HG03457 (cell line): ENCODE measurements at regions not wholly inside any gene's neighbourhood (a gene's known extent, or its start where the extent isn't known, plus 50 kb on each side); places are given as distances from the start of the nearest gene placed in this dataset.

Experiments
- ATAC-seq: cut with Tn5 transposase; IDR thresholded peaks from one replicate; pipeline ENCODE4 v1.9.1; 2021; ENCODE audit warnings: moderate number of reproducible peaks; ENCODE audit not compliant: unreplicated experiment

DNA sequence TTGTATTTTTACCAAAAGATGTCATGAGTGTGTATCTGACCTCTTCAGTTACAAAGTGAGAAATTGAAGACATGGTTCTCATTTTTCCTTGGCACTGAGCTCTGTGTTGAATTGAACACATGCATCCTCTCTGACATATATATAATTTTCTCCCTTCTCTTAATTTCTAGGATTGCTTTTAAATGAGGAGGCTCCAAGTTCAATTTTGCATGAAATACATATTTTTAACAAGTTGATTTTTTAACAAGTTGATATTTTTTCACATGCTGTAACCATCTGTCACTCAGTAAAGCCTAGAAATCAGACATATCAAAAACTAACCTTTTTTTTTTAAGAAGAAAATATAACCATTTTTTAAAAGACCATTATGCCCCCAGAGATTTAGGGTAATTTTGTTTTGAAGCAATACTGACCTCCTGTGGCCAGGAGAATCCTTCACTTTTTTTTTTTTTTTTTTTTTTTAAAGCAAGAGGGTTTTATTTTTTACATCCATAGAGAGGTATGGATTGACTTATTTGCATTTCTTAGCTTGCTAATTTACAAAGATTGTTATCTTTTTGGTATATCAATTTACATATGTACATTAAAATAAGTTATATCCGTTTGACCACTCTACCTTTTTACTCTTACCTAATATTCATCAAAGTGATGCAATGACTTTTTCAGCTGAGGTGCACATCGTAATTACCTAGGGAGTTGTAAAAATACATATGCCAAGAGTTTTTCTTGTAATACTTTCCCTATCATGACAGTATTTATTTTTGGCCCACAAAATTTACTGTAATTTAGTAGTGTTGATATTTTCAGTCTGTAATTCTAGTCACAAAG lies 161.8 kb downstream of the SOCS6 start:
- no peak for ATAC-seq

DNA sequence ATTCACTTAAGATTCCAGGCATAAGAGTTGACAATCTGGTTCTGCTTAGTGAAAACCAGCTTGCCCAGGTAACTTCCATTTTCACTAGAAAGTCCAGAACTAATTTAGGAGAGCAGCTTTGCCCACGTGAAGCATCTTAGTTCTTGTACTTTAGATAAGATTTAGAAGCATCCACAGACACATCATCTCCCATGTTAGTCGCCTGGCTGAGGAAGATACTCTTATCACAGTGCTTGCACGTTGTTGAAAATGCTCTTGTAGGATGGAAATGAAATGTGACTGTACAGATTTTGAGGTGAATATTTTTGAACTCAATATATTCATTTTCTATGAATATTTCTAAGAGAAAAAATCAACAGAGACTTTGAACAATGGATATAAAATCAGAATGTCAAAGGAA lies 159.7 kb downstream of the SOCS6 start:
- ATAC-seq, result no peak

DNA sequence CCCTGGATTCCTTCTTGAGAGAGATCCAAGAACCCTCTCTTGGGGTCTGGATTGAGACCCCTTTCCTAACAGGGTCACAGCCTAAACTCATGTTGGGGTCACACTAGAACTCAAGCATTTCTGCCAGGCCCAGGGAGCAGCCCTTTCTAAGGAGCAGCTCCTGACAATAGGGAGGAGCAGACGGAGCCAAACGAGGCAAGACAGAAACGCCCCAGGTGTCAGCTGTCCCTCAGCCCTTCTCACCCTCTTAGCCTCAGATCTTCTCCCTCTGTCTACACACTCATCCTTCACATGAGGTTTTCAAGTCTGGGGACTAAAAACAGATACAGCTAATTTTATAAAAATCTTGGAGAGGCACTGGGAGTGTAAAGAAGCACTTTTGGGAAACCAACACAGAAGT lies 157.2 kb downstream of the SOCS6 start:
- ATAC-seq, result no peak

DNA sequence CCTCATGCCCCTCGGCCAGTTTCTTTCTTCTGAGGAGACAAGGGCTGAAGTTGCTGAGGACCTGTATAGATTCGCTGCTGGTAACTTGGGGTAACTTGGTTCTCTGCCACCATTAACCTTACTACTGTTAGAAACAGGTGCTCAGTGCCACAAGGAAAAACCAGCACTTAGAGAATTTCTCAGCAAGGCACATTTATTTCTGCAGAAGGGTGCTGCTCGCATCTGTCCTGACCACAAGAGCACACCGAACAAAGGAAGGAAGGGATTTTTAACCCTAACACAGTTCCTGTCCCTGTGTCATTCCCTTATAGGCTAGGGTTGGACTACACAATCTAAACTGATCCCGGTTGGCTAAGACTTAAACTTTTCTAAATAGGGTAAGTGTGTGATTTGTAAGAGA lies 154.1 kb downstream of the SOCS6 start:
- no peak for ATAC-seq

DNA sequence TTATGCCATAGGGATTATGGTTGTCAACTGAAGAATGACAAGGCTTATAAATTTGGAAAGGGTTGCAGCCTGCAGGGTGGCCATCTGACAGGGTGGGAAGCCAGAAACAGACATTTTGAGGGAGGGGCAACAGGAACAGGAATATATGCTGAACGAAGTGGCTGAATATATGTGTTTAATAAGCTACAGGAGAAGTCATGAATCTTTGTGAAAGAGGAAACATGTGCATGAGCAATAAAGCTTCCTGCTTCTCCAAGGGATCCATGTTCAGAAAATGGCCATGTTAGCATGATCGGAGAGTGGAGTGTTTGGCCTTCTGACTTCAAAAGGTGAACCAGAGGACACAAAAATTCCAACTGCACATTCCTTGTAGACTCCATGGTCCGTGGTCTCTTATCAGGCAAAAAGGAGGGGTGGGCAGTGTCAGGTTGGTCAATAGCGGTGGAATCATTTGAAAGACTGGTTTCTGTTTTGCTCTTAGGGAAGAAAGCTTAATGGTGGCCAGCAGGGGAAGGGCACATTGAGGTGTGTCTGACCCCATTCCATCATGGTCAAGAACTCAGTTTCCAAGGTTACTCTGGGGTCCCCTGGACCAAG lies 144.1 kb downstream of the SOCS6 start:
- no peak for ATAC-seq

DNA sequence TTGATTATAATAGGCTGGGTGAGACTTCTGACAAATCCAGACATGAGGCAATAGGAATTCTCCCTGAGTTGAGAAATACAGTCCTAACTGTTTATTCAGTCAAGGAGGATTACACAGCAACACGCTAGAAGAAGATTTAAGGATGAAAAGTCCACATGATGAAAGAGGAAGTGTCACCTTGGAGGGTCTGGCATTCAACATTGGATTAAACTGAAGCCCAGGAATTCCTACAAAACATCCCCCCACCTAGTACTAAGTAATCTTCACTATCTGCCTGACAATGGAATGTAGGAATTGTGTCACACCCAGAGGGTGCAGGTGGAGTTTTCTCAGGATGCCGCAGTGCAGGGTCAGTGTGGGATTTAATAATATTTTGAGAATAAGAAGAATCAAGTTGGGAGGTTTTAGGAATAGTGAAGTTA lies 142.4 kb downstream of the SOCS6 start:
- ATAC-seq, result no peak

DNA sequence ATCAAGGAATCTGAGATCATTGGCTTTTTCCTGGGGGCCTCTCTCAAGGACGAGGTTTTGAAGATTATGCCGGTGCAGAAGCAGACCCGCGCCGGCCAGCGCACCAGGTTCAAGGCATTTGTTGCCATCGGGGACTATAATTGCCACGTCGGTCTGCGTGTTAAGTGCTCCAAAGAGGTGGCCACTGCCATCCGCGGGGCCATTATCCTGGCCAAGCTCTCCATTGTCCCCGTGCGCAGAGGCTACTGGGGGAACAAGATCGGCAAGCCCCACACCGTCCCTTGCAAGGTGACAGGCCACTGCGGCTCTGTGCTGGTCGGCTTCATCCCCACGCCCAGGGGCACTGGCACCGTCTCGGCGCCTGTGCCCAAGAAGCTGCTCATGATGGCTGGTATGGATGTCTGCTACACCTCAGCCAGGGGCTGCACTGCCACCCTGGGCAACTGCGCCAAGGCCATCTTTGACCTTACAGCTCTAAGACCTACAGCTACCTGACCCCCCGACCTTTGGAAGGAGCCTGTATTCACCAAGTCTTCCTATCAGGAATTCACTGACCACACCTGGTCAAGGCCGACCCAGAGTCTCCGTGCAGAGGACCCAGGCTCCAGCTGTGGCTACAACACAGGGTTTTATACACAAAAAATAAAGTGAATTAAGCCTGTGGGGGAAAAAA lies 141.8 kb downstream of the SOCS6 start:
- no peak for ATAC-seq

DNA sequence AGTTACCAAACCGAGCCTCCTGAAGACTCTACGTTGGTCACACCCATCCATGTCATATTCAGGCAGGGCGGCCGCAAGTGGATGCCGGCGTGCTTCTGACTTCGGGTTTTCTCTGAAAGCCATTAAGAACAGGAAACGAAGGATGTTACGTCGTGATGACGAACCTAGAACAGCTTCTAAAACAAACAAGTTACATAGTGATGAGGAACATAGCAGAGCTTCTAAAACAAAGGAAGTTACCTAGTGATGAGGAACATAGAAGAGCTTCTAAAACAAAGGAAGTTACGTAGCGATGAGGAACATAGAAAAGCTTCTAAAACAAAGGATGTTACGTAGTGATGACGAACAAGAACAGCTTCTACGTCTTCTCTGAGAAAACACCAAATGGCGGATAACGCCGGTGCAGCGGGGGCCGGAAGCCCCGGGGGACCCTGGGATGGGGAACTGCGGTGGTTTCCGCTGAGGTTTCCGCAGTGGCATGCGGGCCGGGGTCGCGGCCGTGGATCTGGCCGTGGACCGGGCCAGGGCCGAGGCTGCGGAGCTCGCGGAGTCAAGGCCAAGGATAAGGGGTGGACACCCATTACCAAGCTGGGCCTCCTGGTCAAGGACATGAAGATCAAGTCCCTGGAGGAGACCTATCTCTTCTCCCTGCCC lies 141.1 kb downstream of the SOCS6 start:
- ATAC-seq, result no peak

DNA sequence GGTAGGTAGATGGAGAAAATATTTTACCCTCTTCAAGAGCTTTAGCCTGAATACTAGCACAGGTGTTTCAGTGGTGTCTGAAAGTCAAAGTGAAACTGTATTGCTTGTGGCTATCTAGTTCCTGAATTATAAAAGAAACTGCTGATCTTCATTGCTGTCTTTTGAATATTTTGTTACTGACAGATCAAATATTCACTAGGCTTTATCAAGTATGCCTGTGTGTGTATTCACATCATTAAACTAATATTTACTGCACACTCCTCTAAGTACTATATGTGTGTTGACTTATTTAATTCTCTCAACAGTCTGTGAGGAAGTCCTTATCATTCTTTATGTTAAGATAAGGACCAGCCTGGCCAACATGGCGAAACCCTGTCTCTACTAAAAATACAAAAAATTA lies 139.6 kb downstream of the SOCS6 start:
- ATAC-seq, result peak; percentile 100

DNA sequence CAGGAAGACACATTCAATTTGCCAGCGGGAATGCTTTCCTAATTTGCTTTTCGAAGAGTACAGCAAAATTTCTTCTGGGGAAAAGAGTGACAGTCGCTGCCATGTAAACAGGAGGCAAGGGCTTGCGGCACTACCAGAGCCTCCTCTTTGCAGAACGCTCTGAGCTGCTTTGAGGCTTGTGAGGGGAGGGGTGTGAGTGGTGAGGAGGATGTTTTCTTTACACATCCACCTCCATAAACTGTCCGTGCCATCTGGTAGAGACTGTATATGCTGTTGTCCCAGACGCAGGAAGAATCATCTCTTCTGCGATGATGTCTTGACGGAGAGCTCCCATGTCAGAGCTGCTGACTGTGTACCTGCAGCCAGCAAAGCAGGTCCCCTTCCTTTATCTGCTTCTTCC lies 138.0 kb downstream of the SOCS6 start:
- ATAC-seq, result no peak

DNA sequence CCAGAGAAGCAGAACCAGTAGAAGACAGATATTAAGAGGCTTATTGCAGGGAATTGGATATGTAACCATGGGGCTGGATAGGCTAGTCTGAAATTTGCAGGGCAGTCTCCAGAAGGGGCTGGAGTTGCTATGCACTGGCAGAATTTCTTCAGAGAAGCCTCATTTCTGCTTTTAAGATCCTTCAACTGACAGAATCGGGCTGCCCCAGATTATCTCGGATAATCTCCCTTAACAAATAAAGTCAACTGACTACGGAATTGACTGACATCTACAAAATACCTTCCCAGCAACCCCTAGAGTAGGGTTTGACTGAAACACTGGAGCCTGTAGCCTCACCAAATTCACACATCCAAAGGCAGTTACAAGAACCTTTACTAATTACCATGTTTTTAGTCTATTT lies 136.4 kb downstream of the SOCS6 start:
- no peak for ATAC-seq

DNA sequence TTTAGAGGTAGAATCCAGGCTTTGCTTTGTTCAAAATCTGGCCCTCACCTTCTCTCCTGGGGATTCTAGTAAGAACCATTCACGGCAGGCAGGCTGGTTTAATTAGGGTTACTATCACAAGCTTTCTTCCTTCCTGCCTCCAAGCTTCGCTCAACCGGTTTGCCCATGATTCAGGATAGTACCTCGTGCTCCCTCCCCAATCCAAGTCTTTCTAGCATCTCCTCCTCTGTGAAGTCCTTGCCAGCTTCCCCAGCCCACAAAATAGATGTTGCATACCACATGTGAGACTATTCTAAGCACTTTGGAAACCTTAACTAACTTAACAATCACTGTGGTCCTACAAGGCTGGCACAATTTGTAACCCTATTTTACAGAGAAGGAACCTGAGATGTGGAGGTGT lies 135.1 kb downstream of the SOCS6 start:
- ATAC-seq, result no peak

DNA sequence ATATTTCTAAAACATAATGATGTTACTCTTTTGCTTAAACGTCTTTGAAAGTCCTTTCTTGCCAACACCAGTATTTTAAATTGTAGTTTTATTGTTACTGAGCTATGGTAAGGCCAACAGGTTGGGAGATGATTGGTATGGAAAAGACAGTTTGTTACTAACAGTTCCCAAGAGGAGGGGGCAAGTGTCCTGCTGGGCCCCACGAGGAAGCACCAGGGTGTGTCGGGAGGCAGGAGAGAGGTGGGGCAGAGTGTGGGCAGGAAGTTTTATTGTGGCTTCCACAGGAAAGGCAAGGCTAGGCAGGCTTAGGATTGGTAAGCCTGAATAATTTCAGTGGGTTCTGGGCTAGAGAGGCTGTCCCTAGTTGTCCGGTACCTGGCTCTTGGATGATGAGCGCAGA lies 134.3 kb downstream of the SOCS6 start:
- no peak for ATAC-seq

DNA sequence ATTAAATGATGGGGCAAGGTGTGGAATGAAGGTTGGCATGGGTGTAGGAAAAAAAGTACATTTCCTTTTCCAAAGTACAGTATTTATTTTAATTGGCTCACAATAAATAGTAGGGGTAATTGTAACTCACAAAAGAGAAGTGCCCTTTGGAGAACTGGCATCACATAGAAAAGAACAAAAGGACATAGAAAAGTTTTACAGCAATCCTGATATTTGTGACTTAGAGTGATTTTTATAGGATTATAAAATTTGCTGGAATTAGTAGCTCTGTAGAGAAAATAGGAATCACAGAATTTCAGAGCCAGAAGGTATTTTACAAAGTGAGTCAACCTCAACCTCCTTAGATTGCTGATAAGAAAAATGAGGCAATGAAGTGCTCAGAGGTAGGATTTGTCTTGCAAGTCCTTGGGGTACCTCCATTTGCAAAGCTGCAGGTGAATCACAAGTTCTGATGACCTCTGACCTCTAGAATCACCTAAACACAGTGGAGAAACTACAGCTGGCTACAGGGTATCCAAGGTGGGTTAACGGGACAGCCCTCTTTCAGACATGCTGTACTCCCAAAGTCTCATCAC lies 133.6 kb downstream of the SOCS6 start:
- ATAC-seq, result no peak

DNA sequence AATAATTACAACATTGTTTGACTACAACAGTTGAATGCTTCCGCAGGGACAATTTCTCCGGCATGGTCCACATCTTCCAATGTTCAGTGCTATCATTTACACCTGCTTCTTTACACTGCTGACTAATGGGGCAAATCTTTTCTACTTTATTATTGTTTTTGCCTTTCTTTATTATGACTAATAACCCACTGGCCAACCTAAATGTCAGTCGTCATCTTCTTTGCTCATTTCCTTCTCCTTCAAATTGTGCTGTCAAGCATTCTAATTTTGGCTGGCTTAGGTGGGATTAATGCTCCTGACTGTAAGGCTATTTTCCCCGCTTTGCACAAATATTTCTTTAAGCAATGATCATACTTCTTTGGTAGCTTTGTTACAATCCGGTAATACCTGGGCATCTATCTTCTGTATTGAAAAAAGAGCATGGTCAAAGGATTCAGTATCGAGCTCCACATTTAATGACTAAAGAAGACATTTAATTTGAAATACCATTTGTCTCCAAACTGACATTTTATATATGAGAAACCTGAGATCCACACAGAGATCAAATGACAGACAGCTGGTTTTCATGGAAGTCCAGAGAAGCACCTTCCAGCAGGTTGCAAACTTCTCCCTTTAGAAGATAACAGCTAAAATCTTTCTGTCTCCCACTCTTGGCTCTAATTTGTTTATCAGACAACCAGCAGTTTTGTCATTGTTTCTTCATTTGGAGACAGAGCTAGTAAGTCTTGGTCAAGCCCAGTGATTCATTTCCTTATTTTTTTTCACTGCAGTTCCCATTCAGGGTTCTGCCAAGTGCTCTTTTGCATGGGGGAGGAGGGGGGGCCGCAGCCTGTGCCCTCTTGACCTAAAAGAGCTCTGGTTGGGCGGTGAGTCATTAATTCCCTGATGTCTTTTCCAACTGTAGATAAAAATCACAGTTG lies 132.9 kb downstream of the SOCS6 start:
- ATAC-seq, result no peak

DNA sequence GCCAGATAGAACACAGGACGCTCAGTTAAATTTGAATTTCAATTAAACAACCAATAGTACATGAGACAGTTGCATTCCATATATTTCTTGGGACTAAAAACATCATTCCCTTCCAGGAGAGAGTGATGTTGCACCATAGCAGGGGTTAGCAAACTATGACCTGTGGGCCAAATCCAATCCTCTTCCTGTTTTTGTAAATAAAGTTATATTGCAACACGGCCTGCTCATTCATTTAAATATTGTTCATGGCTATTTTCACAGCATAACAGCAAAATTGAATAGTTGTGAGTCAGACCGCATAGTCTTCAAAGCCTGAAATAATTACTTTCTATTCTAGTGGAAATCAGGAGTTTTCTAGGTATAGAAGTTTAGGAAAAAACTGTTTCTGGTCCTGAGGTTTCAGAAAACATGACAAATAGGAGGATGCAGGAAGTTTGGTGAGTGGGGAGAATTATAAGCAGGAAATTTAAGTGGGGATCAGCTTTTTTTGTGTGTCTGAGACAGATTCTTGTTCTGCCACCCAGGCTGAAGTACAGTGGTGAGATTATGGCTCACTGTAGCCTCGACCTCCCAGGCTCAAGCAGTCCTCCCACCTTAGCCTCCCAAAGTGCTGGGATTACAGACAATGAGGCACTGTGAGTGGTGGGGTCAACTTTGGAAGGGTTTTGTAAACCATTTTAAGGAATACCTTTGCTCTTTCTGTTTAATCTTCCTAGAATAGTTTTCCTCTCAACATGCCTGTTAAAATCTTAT lies 131.5 kb downstream of the SOCS6 start:
- no peak for ATAC-seq

DNA sequence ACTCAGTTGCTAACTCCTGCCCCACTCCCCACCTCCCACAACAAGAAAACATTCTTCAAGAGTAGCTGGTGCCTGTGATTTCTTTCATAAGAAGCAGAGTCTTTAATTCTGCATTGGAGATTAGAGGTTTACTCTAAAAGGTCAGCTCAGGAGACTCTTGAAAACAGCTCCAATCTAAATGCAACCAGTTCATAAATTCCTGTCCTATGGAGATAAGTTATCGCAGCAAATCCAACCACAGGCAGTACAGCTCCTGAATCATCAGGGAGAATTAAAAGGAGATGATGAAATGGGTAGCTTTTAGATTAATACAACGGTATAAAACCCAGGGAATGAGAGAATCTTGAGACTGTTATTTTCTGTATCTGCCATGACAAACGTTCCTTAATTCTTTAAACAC lies 130.7 kb downstream of the SOCS6 start:
- no peak for ATAC-seq

DNA sequence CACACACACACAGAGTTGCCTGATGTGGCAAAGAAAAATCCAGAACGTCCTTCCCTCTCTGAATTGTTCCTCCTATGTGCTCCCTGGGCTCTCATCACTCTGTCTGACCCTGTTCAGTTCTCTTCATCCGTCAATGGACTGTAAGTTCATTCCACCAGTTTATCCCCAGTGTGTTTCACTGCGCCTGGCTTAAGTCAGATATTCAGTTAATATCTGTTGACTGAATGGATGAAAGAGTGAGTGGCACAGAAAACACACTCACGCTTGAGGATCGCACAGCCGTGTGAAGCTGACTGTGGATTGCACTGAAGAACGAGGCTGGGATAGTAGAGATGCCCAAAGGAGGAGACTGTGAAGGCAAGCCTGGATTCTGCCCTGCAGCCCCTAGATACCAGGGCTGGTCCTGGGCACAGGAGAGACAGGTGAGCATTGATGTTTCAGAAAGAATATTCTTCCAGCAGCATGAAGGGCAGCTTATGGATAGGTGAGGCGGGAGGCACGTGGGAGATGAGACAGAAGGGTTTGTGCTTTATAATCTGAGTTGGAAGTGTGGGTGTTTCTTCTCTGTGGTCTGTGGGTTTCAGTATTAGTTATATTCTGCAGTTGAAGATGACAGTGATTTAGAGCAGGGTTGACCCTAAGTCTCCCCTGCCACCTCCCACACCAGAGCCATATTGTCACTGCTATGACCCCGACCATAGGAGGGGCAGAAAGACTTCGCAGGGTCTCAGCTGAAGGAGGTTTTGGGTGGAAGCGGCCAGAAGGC lies 129.9 kb downstream of the SOCS6 start:
- peak; percentile 97 for ATAC-seq

DNA sequence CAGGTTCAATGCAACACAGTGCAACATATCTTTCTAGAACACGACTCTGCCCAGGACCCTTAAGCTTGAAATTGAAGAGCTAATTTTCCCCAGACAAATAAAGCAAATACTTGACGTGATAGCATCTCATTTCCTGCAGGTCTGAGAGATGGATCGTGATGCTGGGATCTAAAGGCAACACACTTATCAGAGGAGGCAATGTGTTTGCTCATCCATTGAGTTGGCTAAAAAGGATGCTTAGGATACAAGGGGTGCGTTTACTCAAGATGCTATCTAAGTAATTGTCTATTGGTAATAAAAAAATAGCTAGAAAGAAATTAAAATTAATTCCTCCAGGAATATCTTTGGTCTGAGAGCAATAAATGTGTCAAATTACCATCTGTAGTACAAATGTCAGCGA lies 129.0 kb downstream of the SOCS6 start:
- ATAC-seq, result no peak
